Left lung (tissue), 4 donors: ENCODE measurements at regions not wholly inside any gene's neighbourhood (a gene's known extent, or its start where the extent isn't known, plus 50 kb on each side); places are given as distances from the start of the nearest gene placed in this dataset.
"Not testable (repeated sequence)": the region's sequence is repeated elsewhere in the genome, so short reads cannot be mapped to it uniquely, and the experiment has no call there.

Source experiments
- ATAC-seq: fragments of 200-7000 bp; cut with Tn5 transposase; one replicate; pipeline ENCODE4 v1.9.1; 2020; ENCODE audit warnings: moderate library complexity
- DNase-seq, 4 donors: peaks; one replicate each; pipeline ENCODE4 v3.0.0-alpha.2; 2013 to 2020
- H3K27ac ChIP-seq, 2 donors: fragments of 200-600 bp; sonication (generic) in 1 of 2; one replicate each; pipeline versions ENCODE4 v1.5.0 to v1.8.0; 2020 to 2021
- H3K27me3 ChIP-seq, 2 donors: fragments of 200-600 bp; sonication (generic) in 1 of 2; one replicate each; pipeline versions ENCODE4 v1.5.0 to v1.8.0; 2020 to 2021
- H3K36me3 ChIP-seq, 2 donors: fragments of 200-600 bp; sonication (generic) in 1 of 2; one replicate each; pipeline versions ENCODE4 v1.5.0 to v1.8.0; 2020 to 2021
- H3K4me1 ChIP-seq, 2 donors: fragments of 200-600 bp; one replicate each; pipeline ENCODE4 v1.8.0; 2021
- H3K4me3 ChIP-seq, 2 donors: fragments of 200-600 bp; sonication (generic) in 1 of 2; one replicate each; pipeline versions ENCODE4 v1.5.0 to v1.8.0; 2020 to 2021; ENCODE audit warnings: mild to moderate bottlenecking in 1 of 2
- H3K9me3 ChIP-seq, 2 donors: fragments of 200-600 bp; sonication (generic) in 1 of 2; one replicate each; pipeline versions ENCODE4 v1.5.0 to v1.8.0; 2020 to 2021
- intact Hi-C, 2 donors: fragments of 100-400 bp; cut with DNase I; formaldehyde crosslinking; loops; one replicate each; pipeline versions ENCODE4 v1.11.2 to v1.14.2; 2022
- TF ChIP-seq, protein P1 (sequence below), 2 donors: fragments of 200-600 bp; sonication (generic) in 1 of 2; IDR thresholded peaks; one replicate each; pipeline versions ENCODE4 v1.5.0 to v1.8.0; 2021; ENCODE audit warnings: antibody characterized with exemption in 2 of 2
- donor health status: DM: no; HTN: yes; CAD: no.
- donor health status: DM: no; HTN: no; CAD: no.

DNA sequence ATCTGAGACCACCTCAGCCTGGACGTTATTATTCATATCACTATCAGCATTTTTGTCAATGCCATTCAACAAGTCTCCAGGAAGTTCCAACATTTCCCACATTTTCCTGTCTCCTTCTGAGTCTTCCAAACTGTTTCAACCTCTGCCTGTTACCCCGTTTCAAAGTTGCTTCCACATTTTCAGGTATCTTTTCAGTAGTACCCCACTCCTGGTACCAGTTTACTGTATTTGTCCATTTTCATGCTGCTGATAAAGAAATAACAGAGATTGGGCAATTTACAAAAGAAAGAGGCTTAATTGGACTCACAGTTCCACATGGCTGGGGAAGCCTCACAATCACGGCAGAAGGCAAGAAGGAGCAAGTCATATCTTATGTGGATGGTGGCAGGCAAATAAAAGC lies 565.5 kb downstream of the FRK start:
- no peaks in the 10 kb centered on the region for H3K27me3 ChIP-seq
- TF ChIP-seq, protein P1, sequence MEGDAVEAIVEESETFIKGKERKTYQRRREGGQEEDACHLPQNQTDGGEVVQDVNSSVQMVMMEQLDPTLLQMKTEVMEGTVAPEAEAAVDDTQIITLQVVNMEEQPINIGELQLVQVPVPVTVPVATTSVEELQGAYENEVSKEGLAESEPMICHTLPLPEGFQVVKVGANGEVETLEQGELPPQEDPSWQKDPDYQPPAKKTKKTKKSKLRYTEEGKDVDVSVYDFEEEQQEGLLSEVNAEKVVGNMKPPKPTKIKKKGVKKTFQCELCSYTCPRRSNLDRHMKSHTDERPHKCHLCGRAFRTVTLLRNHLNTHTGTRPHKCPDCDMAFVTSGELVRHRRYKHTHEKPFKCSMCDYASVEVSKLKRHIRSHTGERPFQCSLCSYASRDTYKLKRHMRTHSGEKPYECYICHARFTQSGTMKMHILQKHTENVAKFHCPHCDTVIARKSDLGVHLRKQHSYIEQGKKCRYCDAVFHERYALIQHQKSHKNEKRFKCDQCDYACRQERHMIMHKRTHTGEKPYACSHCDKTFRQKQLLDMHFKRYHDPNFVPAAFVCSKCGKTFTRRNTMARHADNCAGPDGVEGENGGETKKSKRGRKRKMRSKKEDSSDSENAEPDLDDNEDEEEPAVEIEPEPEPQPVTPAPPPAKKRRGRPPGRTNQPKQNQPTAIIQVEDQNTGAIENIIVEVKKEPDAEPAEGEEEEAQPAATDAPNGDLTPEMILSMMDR (IDR thresholded peaks at IDR 0.05): no peak
- no peak for ATAC-seq
- no peaks in the 10 kb centered on the region for H3K36me3 ChIP-seq
- peaks cover 0 to 14% of the 10 kb centered on the region in 2 donors for H3K9me3 ChIP-seq
- no peak for DNase-seq
- H3K4me3 ChIP-seq: no peak overlapping the region
- no peaks in the 10 kb centered on the region for H3K4me1 ChIP-seq
- H3K27ac ChIP-seq: no peak overlapping the region
- intact Hi-C loops: no loop called here

DNA sequence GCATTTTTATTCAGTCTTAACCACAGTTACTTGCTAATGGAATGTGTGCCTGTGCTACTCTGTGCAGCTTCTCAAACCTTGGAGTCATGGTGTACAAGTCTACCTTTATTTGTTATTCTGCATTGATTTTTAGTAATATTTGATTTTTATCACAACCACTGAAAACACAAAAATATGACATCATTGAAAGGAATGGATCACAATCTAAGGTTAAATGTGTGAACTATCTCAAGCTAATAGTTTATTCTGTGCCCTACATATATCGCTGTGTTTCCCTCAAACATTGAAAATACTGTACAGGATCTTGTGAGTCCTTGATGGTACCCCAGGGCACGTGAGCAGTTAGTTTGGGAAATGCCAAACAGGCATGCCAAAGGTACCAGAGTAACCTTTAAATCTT lies 573.4 kb downstream of the FRK start:
- DNase-seq (no peak), ATAC-seq (no peak)
- Histone ChIP-seq H3K4me3 (no peak overlapping the region), H3K27me3 (no peaks in the 10 kb centered on the region), H3K27ac (no peak overlapping the region), H3K9me3 (no peaks in the 10 kb centered on the region), H3K4me1 (no peaks in the 10 kb centered on the region), H3K36me3 (no peaks in the 10 kb centered on the region)
- intact Hi-C loops: no loop called here
- TF ChIP-seq, protein P1 (IDR thresholded peaks at IDR 0.05): no peak

DNA sequence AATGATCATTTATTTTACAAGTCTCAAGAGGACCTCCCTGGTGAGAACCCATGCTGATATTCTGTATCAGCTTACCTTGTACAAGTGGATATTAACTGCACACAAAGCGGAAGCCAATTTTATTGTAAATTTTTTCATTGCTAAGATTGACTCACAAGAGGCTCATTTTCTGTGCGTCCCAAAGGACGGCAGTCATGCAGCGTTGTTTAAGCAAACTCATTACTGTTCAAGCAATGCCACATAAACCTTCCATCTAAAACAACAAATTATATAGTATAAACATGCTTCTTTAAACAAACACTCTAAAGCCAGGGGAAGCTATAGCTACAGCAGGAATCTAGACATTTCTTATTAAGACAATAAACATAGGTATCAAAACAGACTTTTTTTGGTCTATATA lies 575.3 kb downstream of the FRK start:
- Histone ChIP-seq H3K36me3 (no peaks in the 10 kb centered on the region), H3K27me3 (no peaks in the 10 kb centered on the region), H3K4me3 (no peak overlapping the region), H3K27ac (no peak overlapping the region), H3K9me3 (peaks cover 0 to 4% of the 10 kb centered on the region in 2 donors), H3K4me1 (no peaks in the 10 kb centered on the region)
- DNase-seq (no peak), ATAC-seq (no peak)
- TF ChIP-seq, protein P1 (IDR thresholded peaks at IDR 0.05): no peak
- intact Hi-C loops: no loop called here

DNA sequence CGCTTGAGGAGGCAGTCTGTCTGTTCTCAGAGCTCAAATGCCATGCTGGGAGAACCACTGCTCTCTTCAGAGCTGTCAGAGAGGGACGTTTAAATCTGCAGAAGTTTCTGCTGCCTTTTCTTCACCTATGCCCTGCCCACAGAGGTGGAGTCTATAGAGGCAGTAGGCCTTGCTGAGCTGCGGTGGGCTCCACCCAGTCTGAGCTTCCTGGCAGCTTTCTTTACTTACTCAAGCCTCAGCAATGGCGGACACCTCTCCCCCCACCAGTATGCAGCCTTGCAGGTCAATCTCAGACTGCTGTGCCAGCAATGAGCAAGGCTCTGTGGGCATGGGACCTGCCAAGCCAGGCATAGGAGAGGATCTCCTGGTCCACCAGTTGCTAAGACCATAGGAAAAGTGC lies 580.1 kb downstream of the FRK start:
- H3K27me3 ChIP-seq, H3K9me3 ChIP-seq, intact Hi-C loops, ATAC-seq, H3K4me1 ChIP-seq, H3K4me3 ChIP-seq, H3K27ac ChIP-seq, DNase-seq, H3K36me3 ChIP-seq: not testable (repeated sequence)

DNA sequence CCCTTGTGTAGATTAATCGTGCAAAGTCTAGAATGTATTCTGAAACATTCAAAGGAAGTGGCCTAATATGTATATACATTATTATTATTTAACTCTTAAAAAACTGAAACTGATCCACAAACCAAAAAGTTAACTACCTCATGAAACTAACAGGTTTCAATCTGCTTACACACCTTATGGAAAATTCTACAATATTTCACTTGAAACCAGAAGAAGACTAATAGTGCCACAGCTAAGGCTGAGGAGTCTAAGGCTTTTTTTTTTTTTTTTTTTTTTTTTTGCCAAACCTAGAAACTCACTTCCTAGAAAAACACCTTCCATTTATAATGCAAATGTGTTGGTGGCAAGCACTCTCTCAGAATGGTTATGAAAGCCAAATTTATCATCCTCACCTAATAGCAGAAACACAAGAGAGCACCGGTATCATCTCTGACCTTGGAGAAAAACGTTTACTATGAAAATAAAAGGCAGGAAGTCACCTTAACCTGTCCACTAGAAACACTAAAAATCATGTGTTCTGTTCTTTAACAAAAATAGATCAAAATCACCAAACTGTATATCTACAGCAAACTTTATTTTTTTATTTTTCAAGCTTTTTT lies 586.1 kb downstream of the FRK start:
- ATAC-seq (no peak), DNase-seq (no peak)
- H3K9me3 ChIP-seq: no peaks in the 10 kb centered on the region
- intact Hi-C loops: no loop called here
- no peaks in the 10 kb centered on the region for H3K4me1 ChIP-seq
- H3K27me3 ChIP-seq: no peaks in the 10 kb centered on the region
- H3K36me3 ChIP-seq: no peaks in the 10 kb centered on the region
- H3K27ac ChIP-seq: no peak overlapping the region
- TF ChIP-seq, protein P1 (IDR thresholded peaks at IDR 0.05): no peak
- no peak overlapping the region for H3K4me3 ChIP-seq
